ENCODE measurements at regions not wholly inside any gene's neighbourhood (a gene's known extent, or its start where the extent isn't known, plus 50 kb on each side); places are given as distances from the start of the nearest gene placed in this dataset.

DNA sequence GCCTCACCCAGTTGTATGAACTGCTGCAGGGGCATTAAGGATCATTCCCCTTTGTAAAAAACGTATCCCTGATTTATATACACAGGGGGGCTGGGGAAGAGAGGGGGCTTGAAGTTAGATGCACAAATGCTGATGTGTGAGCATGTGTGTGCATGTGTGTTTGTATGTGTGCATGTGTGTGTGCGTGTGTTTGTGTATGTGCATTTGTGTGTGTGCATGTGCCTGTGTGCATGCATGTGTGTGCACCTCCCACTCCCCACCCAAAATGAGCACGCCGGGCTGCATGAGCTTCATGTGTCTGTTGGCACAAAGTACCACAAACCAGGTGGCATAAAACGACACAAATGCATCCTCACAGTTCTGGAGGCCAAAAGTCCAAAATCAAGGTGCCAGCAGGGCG lies 1315.2 kb downstream of the TBC1D22A start:
- no peak for TF ChIP-seq CTCF (conservative IDR thresholded peaks at IDR 0.05; ENCODE audit: low read depth, low read length)
- no peak for TF ChIP-seq EZH2 (IDR thresholded peaks at IDR 0.05; ENCODE audit: low read length, unreplicated experiment)
- no peak for TF ChIP-seq EZH2phosphoT487 (IDR thresholded peaks at IDR 0.05; ENCODE audit: borderline replicate concordance, low read length)

Measured in PC-3 (cell line).